ENCODE measurements at regions not wholly inside any gene's neighbourhood (a gene's known extent, or its start where the extent isn't known, plus 50 kb on each side); places are given as distances from the start of the nearest gene placed in this dataset.

- TF ChIP-seq CTCF (IDR thresholded peaks at IDR 0.05) (no peak), ZNF512 (CRISPR knock-in tag; IDR thresholded peaks at IDR 0.05; ENCODE audit: borderline replicate concordance) (no peak), SOX15 (CRISPR knock-in tag; IDR thresholded peaks at IDR 0.05) (no peak), FOXP1 (CRISPR knock-in tag; IDR thresholded peaks at IDR 0.05; ENCODE audit: borderline replicate concordance) (no peak), IRF1 (CRISPR knock-in tag; IDR thresholded peaks at IDR 0.05) (no peak), RORB (CRISPR knock-in tag; IDR thresholded peaks at IDR 0.05) (no peak), ESRRA (CRISPR knock-in tag; IDR thresholded peaks at IDR 0.05; ENCODE audit: borderline replicate concordance) (no peak), CREB1 (CRISPR knock-in tag; IDR thresholded peaks at IDR 0.05) (no peak), USF1 (CRISPR knock-in tag; IDR thresholded peaks at IDR 0.05) (no peak), TP53 (CRISPR knock-in tag; IDR thresholded peaks at IDR 0.05) (no peak), STAT6 (CRISPR knock-in tag; conservative IDR thresholded peaks at IDR 0.05; ENCODE audit: low read depth) (no peak)
Measured at GRCh38 chr22:22427542-22428065, 80.9 kb downstream of the ZNF280B start.
